ENCODE measurements at regions not wholly inside any gene's neighbourhood (a gene's known extent, or its start where the extent isn't known, plus 50 kb on each side); places are given as distances from the start of the nearest gene placed in this dataset.

DNA sequence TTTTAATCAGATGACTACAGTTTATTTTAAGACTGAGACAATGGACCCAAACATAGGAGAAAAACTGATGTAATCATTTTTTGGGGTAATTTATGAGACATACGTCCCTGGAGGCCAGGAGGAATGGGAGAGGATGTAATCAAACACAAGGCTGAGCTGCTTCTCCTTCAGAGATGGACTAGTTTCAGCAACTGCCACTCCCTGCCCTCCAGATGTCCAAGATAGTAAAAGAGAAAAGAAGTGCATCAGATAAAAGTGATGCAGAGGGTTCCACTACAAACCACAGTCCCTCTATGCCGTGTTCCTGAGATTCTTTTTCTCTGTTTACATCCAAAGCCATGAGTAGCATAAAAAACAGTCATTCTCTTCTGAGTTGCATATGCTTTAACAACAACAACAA lies 101.1 kb downstream of the DACT1 start:
- TF ChIP-seq, protein P1, sequence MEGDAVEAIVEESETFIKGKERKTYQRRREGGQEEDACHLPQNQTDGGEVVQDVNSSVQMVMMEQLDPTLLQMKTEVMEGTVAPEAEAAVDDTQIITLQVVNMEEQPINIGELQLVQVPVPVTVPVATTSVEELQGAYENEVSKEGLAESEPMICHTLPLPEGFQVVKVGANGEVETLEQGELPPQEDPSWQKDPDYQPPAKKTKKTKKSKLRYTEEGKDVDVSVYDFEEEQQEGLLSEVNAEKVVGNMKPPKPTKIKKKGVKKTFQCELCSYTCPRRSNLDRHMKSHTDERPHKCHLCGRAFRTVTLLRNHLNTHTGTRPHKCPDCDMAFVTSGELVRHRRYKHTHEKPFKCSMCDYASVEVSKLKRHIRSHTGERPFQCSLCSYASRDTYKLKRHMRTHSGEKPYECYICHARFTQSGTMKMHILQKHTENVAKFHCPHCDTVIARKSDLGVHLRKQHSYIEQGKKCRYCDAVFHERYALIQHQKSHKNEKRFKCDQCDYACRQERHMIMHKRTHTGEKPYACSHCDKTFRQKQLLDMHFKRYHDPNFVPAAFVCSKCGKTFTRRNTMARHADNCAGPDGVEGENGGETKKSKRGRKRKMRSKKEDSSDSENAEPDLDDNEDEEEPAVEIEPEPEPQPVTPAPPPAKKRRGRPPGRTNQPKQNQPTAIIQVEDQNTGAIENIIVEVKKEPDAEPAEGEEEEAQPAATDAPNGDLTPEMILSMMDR (IDR thresholded peaks at IDR 0.05) = no peak
- TF ChIP-seq POLR2A (IDR thresholded peaks at IDR 0.05) = no peak

All from Peyer's patch (tissue), 4 donors.